ENCODE measurements at regions not wholly inside any gene's neighbourhood (a gene's known extent, or its start where the extent isn't known, plus 50 kb on each side); places are given as distances from the start of the nearest gene placed in this dataset.

GRCh38 chrX:121336831-121337421 is 289.5 kb downstream of the GLUD2 start:
- TF ChIP-seq CTCF (IDR thresholded peaks at IDR 0.05) (no peak), POLR2A (IDR thresholded peaks at IDR 0.05) (no peak)

Measured in testis (tissue), 2 donors.